Activated CD4-positive, alpha-beta T cell treated with anti-CD3 and anti-CD28 coated beads, Interleukin-2, amount 10 ng/mL, durations not matched to agents 7 days and 5 days (primary cell): ENCODE measurements at regions not wholly inside any gene's neighbourhood (a gene's known extent, or its start where the extent isn't known, plus 50 kb on each side); places are given as distances from the start of the nearest gene placed in this dataset.

ENCODE experiments used
- CTCF ChIA-PET: fragments of 350-600 bp; sonication (Branson Sonifier 250); formaldehyde crosslinking; loops from one replicate; lab custom pipeline; 2021; ENCODE audit warnings: antibody characterized with exemption; lab: Charles Lee
- POLR2A ChIA-PET: fragments of 350-600 bp; sonication (Branson Sonifier 250); formaldehyde crosslinking; loops from one replicate; lab custom pipeline; 2021; ENCODE audit warnings: antibody characterized with exemption; lab: Charles Lee
- DNase-seq: peaks from one replicate; pipeline ENCODE4 v3.0.0-alpha.2; 2020
- H3K27ac Mint-ChIP-seq: one replicate; pipeline ENCODE4 v1.8.0; 2021; ENCODE audit warnings: mild to moderate bottlenecking, moderate library complexity, mixed read lengths
- H3K27me3 Mint-ChIP-seq: one replicate; pipeline ENCODE4 v1.8.0; 2021; ENCODE audit warnings: mixed read lengths
- H3K36me3 Mint-ChIP-seq: one replicate; pipeline ENCODE4 v1.8.0; 2021; ENCODE audit warnings: low read depth, mixed read lengths
- H3K4me1 Mint-ChIP-seq: one replicate; pipeline ENCODE4 v1.8.0; 2021; ENCODE audit warnings: mixed read lengths
- H3K4me3 Mint-ChIP-seq: one replicate; pipeline ENCODE4 v1.8.0; 2021; ENCODE audit warnings: mild to moderate bottlenecking, moderate library complexity, mixed read lengths
- H3K9me3 Mint-ChIP-seq: one replicate; pipeline ENCODE4 v1.8.0; 2021; ENCODE audit warnings: mixed read lengths

DNA sequence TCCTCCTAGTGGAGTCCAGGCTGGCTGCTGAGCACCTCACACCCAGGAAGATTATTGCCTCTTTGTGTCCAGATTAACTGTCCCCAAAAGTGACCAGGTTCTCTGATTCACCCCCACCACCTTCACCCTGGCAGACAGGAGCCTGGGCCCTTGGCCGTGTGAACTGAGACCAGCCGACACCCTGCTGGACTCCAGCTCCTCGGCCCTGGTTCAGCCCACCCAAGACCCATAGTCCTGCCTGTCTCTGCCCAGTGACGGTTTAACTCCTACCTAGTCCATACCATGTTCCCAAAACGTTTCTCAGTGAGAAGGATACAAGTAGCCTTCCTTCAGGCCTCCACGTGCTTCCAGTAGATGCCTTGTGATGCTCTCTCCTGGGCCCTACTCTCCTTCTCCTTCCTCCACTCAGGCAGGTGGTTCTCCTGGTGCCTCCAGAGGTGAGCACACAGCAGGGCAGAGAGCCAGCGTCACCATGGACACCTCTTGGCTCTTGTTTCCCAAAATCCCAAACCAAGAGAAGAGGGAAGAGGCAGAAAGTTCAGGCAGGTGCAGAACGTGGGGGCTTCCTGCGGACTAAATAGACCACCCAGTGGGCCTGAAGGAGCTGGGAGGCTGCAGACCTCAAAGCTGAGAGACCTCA is 134.4 kb upstream of the CST7 start:
- H3K27me3 Mint-ChIP-seq = no peaks in the 10 kb centered on the region
- DNase-seq = no peak
- no peaks in the 10 kb centered on the region for H3K36me3 Mint-ChIP-seq
- CTCF ChIA-PET = interaction anchor here (0.7 kb wide), 1 partner anchor 10 kb away, joined by 3 read pairs; no protein-coding TSS in a partner anchor
- H3K9me3 Mint-ChIP-seq = peaks cover 3% of the 10 kb centered on the region
- peaks cover 4% of the 10 kb centered on the region for H3K4me1 Mint-ChIP-seq
- H3K27ac Mint-ChIP-seq = no peak overlapping the region
- POLR2A ChIA-PET = no interaction called here
- no peak overlapping the region for H3K4me3 Mint-ChIP-seq

DNA sequence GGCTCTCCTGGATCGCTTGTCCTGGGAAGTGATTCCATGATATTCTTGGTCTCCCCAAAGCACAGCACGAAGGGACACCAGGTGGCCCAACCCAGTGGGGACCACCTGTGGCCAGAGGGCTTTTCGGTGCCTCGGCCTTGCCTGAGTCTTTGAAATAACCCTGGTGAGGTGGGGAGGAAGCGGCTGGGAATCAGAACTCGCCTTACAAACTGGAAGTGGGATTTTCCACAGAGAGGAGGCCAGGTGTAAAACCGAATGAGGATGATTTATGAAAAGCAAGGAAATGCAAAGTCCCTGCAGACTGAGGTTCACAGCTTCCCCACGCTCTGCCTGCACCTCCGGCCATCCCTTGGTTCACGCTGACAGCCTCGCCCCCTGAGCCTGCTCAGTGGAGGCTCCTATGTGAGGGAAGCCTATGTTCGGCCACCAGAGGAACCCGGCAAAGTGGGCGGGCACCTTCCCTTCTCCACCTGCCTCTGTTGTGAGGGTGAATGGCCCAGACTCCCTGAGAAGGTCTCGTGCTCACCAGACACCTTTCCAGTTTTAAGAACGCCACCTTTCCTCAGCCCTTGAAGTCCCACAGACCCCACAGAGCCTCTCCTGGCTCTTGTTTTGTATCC is 133.8 kb upstream of the CST7 start:
- H3K4me3 Mint-ChIP-seq = no peak overlapping the region
- H3K27ac Mint-ChIP-seq = no peak overlapping the region
- peaks cover 4% of the 10 kb centered on the region for H3K4me1 Mint-ChIP-seq
- no peaks in the 10 kb centered on the region for H3K27me3 Mint-ChIP-seq
- ChIA-PET POLR2A (no interaction called here), CTCF (no interaction called here)
- DNase-seq = no peak
- H3K36me3 Mint-ChIP-seq = no peaks in the 10 kb centered on the region
- peaks cover 3% of the 10 kb centered on the region for H3K9me3 Mint-ChIP-seq

DNA sequence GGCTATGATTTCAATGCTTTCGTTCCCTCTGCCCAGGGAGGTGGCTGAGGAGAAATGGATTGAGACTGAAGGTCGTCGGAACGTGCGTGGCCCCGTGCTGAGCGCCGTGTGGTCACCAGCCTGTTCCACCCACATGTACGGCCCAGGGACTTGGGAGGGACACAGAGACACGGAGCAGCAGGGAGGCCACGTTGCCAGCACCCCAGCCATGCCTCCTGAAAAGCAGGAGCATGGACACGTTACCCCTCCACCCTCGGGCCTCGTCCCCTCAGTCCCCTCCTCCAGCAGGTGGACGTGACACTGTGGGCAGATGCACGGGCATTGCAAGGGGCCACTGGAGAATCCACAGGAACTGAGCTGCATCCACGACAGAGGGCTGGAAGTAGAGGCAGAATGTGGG is 133.1 kb upstream of the CST7 start:
- CTCF ChIA-PET = no interaction called here
- Mint-ChIP-seq H3K27ac (no peak overlapping the region), H3K36me3 (no peaks in the 10 kb centered on the region), H3K4me1 (peaks cover 4% of the 10 kb centered on the region), H3K27me3 (no peaks in the 10 kb centered on the region), H3K9me3 (peaks cover 3% of the 10 kb centered on the region), H3K4me3 (no peak overlapping the region)
- no peak for DNase-seq
- POLR2A ChIA-PET = no interaction called here

DNA sequence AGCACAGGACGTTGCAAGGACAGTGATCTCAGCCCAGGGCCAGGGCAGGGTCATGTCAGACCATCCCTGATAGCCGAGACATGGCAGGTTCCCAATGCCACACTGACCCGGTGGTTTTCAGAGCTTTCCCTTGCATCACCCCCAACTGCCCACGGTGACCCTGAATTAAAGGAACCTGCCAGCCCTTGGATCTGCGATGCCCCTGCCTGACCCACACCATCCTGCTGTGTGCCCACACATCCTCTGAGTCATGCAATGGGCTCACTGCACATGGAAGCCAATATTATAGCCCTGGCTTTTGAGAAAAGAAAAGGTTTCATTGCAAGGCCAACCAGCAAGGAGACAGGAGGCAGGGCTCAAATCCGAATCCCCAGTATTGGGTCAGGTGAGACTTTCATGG is 132.6 kb upstream of the CST7 start:
- H3K36me3 Mint-ChIP-seq = no peaks in the 10 kb centered on the region
- no peak overlapping the region for H3K27ac Mint-ChIP-seq
- H3K9me3 Mint-ChIP-seq = peaks cover 3% of the 10 kb centered on the region
- no peaks in the 10 kb centered on the region for H3K27me3 Mint-ChIP-seq
- no peak for DNase-seq
- peaks cover 4% of the 10 kb centered on the region for H3K4me1 Mint-ChIP-seq
- ChIA-PET POLR2A (no interaction called here), CTCF (no interaction called here)
- no peak overlapping the region for H3K4me3 Mint-ChIP-seq

DNA sequence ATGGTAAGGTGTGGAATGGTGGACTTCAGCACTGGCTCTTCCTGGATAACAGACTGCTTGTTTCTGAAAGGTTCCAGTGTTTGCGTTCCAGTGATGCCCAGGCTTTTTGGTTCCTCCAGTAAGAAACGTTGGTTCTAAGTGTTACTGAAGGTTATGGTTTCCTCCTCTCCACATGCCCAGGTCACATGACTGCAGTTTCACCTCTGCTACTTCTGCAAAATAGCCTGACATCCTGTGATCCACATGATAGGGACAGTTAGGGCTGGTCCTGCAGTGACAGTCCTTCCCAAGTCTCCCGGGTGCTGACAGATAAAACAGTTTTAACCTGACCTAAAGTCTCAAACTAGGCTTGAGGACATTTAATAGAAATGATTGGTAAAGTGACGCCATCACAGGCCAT is 132.2 kb upstream of the CST7 start:
- no peak overlapping the region for H3K27ac Mint-ChIP-seq
- ChIA-PET CTCF (no interaction called here), POLR2A (no interaction called here)
- H3K4me1 Mint-ChIP-seq = peaks cover 4% of the 10 kb centered on the region
- peaks cover 3% of the 10 kb centered on the region for H3K9me3 Mint-ChIP-seq
- H3K36me3 Mint-ChIP-seq = no peaks in the 10 kb centered on the region
- no peak overlapping the region for H3K4me3 Mint-ChIP-seq
- no peak for DNase-seq
- H3K27me3 Mint-ChIP-seq = no peaks in the 10 kb centered on the region

DNA sequence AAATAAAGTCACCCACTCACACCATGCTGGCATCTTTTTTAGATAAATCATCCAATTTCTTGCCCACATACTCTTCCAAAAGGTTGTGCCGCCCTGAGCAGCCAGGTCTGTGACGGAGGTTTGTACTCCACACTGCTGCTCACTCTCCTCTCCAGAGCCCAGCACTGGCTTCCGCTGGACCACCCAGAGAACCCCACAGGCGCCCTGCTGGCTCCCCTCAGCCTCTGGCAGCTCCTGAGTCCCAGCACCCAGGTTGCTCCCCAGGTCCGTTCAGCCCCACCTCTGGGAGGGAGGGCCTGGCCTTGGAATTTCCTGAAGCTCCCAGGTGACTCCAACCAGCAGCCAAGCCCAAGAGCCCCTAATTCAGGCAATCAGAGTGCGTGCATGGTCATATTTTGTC is 131.7 kb upstream of the CST7 start:
- no peak for DNase-seq
- peaks cover 3% of the 10 kb centered on the region for H3K9me3 Mint-ChIP-seq
- no peak overlapping the region for H3K4me3 Mint-ChIP-seq
- H3K4me1 Mint-ChIP-seq = peaks cover 4% of the 10 kb centered on the region
- H3K36me3 Mint-ChIP-seq = no peaks in the 10 kb centered on the region
- no peaks in the 10 kb centered on the region for H3K27me3 Mint-ChIP-seq
- no peak overlapping the region for H3K27ac Mint-ChIP-seq
- CTCF ChIA-PET = no interaction called here
- POLR2A ChIA-PET = no interaction called here

DNA sequence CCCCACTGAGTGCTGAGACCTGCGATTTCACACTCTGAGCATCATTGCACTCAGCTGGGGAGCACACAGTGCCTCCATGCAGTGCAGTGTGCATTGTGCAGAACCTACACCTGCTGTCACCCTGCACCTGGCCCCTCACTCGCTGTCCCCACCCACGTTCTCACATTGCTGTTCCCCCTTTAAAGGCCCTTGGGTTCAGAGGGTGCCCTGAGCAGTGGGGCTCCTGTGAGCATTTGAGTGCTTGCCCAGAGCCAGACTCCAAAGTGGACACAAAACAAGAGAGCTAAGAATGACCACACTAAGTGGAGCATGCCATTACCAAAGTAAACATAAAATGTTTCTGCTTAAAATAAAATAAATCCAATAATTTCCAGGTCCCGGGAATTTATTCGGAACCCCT is 131.0 kb upstream of the CST7 start:
- CTCF ChIA-PET = no interaction called here
- no peaks in the 10 kb centered on the region for H3K27me3 Mint-ChIP-seq

DNA sequence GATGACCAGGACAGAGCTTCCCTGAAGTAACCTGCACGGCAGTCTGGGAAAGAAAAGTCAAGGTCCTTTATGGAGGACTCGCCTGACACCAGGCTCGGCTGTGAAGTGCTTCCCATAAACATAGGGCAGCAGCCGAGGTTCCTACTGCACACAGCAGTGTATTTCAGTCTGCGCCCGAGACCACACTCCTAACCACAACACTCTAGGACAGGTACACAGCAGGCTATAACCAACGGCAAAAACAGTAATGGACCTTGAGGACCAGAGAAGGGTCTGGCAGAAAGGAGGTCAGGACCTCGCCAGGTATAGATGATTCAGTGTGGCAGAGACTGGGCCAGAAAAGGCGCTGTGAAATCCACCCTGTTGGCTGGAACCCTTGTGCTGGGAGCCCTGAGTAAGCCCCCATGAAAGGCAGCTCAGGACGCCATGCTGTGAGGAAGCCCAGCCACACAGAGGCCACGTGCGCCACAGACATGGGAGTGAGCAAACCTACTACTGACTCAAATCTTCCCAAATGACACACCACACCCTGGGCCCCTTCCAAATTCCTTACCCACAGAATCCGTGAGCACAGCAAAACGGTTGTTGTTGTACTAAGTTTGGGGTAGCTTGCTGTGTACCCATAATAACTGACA is 129.6 kb upstream of the CST7 start:
- POLR2A ChIA-PET = no interaction called here
- DNase-seq = no peak
- Mint-ChIP-seq H3K27ac (no peak overlapping the region), H3K9me3 (no peaks in the 10 kb centered on the region), H3K36me3 (no peaks in the 10 kb centered on the region), H3K4me3 (no peak overlapping the region), H3K27me3 (no peaks in the 10 kb centered on the region), H3K4me1 (peaks cover 4% of the 10 kb centered on the region)
- CTCF ChIA-PET = no interaction called here

More for the DNA sequence above, 131.0 kb upstream of the CST7 start:
- no peak overlapping the region for H3K4me3 Mint-ChIP-seq
- no peaks in the 10 kb centered on the region for H3K36me3 Mint-ChIP-seq
- no peak for DNase-seq
- H3K9me3 Mint-ChIP-seq = no peaks in the 10 kb centered on the region
- H3K4me1 Mint-ChIP-seq = peaks cover 4% of the 10 kb centered on the region
- POLR2A ChIA-PET = no interaction called here
- no peak overlapping the region for H3K27ac Mint-ChIP-seq

DNA sequence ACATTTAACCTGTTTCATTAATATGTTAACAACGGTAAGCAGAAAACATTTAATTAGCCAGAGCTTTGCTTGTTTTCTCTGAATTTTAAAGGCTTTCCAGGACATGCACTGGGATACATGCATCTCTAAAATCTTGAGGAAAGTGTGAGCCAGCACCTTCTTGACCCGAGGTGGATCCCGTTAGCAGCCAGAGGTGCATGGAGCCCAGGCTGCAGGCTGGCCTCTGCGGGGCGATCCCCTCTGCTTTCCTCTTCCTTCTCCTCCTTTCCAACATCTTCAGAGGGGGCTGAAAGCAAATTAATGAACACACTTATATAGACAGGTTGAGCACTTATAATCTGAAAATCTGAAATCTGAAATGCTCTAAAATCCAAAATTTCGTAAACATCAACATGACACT is 128.7 kb upstream of the CST7 start:
- Mint-ChIP-seq H3K36me3 (no peaks in the 10 kb centered on the region), H3K9me3 (no peaks in the 10 kb centered on the region), H3K4me3 (no peak overlapping the region), H3K4me1 (peaks cover 4% of the 10 kb centered on the region), H3K27me3 (no peaks in the 10 kb centered on the region), H3K27ac (no peak overlapping the region)
- DNase-seq = no peak
- ChIA-PET POLR2A (no interaction called here), CTCF (no interaction called here)

DNA sequence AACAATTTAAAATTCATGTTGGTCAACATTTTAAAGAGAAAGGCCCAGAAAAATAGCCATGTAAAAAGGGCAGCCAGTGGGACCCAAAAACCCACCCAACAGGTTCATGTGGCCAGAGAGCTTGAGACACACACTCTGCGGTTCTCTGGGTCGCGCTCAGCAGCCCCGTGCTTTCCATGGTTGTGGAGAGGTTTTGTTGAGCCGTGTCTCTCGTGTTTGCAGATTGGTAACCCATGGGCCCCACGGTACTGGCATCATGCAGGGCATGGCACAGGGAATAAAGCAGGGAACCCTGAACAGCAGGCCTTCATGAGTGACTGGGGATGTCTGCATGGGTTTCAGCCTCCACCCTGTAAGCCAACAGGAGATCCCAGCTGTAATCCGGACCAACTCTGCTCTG is 127.7 kb upstream of the CST7 start:
- no peaks in the 10 kb centered on the region for H3K36me3 Mint-ChIP-seq

DNA sequence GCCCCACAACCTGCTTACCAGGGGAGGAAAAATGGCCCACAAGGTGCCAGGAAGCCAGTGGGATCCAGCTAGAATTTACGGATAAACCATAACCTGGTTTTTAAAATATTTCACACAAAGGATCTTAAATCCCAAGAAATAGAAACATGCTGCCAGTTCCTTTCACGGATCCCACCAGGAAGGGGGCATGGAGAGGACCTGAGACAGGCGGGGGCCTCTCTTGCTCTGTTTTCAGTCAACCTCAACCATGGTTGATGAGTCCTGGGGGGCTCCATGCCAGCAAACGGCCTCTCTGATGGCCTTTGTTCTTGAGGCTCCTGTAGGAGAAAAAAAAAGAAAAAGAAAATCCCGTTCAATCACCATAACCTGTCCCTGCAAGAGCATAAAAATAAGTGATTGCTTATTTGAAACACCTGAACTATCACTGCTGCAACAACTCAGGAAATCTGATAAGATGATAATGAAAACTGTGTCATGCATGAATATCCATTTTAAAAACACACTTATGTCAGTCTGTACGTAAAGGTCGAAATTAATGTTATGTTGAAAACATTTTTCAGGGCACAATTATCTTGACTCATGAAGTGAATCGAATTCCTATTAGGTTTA is 125.8 kb upstream of the CST7 start:
- no peak overlapping the region for H3K27ac Mint-ChIP-seq
- CTCF ChIA-PET = no interaction called here

More for the DNA sequence above, 127.7 kb upstream of the CST7 start:
- H3K27ac Mint-ChIP-seq = no peak overlapping the region
- H3K4me3 Mint-ChIP-seq = no peak overlapping the region
- no peak for DNase-seq
- CTCF ChIA-PET = no interaction called here
- H3K9me3 Mint-ChIP-seq = no peaks in the 10 kb centered on the region
- no peaks in the 10 kb centered on the region for H3K27me3 Mint-ChIP-seq
- peaks cover 4% of the 10 kb centered on the region for H3K4me1 Mint-ChIP-seq
- POLR2A ChIA-PET = no interaction called here

DNA sequence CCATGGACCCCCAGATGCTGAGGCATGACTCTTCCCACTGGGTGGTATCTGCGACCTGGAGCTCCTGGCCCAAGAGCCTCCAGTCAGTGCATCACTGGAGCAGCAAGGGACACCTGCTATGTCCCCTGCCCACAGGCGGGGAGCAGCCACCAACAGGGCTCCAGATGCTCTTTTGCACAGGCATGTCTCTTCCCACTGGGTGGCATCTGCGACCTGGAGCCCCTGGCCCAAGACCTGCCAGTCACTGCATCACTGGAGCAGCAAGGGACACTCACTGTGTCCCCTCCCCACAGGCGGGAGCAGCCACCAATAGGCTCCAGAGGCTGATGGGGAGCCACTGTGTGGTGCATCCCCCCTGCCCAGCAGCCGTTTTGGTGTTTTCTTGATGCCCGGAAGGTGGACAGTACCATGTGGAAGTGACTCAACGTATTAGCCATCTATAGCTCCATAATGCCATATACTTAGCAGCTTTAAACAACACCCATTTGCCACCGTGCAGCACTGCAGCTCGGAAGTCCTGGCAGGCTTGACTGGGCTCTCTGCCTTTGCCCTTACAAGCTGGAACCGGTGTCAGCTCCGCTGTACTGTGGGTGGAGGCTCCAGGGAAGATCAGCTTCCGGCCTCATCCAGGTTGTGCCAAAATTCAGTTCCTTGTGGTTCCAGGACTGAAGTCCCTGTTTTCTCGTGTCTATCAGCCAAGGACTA is 124.9 kb upstream of the CST7 start:
- CTCF ChIA-PET = no interaction called here
- no peak overlapping the region for H3K4me3 Mint-ChIP-seq
- H3K9me3 Mint-ChIP-seq = no peaks in the 10 kb centered on the region
- POLR2A ChIA-PET = no interaction called here
- H3K27ac Mint-ChIP-seq = no peak overlapping the region
- H3K4me1 Mint-ChIP-seq = no peaks in the 10 kb centered on the region
- no peaks in the 10 kb centered on the region for H3K27me3 Mint-ChIP-seq
- DNase-seq = no peak
- H3K36me3 Mint-ChIP-seq = no peaks in the 10 kb centered on the region

More for the DNA sequence above, 125.8 kb upstream of the CST7 start:
- no peak for DNase-seq
- POLR2A ChIA-PET = no interaction called here
- Mint-ChIP-seq H3K9me3 (no peaks in the 10 kb centered on the region), H3K27me3 (no peaks in the 10 kb centered on the region), H3K36me3 (no peaks in the 10 kb centered on the region), H3K4me1 (no peaks in the 10 kb centered on the region), H3K4me3 (no peak overlapping the region)

DNA sequence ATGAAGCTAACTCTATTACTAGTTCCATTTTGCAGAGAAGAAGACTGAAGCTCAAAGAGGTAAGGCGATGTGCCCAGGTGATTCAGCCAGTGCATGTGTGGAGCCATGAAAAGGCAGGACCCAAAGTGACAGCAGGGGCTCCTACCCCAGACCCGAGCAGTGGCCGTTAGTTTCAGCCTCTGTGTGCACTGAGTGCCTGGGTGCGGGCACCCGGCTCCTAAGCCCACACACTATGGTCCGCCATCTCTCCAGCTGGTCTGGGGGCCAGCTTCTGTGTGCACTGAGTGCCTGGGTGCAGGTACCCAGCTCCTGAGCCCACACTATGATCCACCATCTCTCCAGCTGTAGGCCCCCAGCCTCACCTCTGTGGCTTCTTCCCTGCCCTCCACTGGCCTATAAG is 123.5 kb upstream of the CST7 start:
- ChIA-PET POLR2A (no interaction called here), CTCF (no interaction called here)
- H3K4me1 Mint-ChIP-seq = no peaks in the 10 kb centered on the region
- no peak overlapping the region for H3K27ac Mint-ChIP-seq
- no peaks in the 10 kb centered on the region for H3K27me3 Mint-ChIP-seq
- no peak overlapping the region for H3K4me3 Mint-ChIP-seq
- H3K9me3 Mint-ChIP-seq = no peaks in the 10 kb centered on the region
- no peak for DNase-seq
- no peaks in the 10 kb centered on the region for H3K36me3 Mint-ChIP-seq
